ENCODE measurements at regions not wholly inside any gene's neighbourhood (a gene's known extent, or its start where the extent isn't known, plus 50 kb on each side); places are given as distances from the start of the nearest gene placed in this dataset.
A peak's percentile ranks its signal among the peaks of the same experiment; 100 is the strongest.

DNA sequence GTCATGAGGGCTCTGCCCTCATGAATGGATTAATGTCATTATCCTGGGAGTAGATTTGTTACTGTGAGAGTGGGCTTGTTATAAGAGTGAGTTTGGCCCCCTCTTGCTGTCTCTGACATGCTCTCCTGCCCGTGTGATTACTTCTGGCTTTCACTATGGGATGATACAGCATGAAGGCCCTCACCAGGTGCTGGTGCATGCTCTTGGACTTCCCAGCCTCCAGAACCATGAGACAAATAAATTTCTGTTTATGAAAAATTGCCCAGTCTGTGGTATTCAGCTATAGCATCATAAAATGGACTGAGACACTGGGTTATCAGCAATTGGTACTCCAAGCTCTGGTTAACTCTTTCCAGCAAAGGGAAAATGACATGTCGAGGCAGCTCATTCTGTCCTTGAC is 76.2 kb upstream of the MAP3K7 start:
- no peak overlapping the region for H2BK12ac ChIP-seq (ENCODE audit: insufficient read length, low read depth, low read length)
- H3K9ac ChIP-seq (ENCODE audit: extremely low read depth, insufficient read length, low read length), result no peak overlapping the region
- no peak overlapping the region for H4K8ac ChIP-seq (replicated peaks; ENCODE audit: insufficient read length, low read depth, low read length)
- no peak for TF ChIP-seq CTCF (conservative IDR thresholded peaks at IDR 0.05)
- no peak overlapping the region for H2AFZ ChIP-seq (ENCODE audit: low read length)
- H4K20me1 ChIP-seq (ENCODE audit: control insufficient read depth, insufficient read depth, insufficient read length), result no peaks in the 10 kb centered on the region
- no peak overlapping the region for H2BK120ac ChIP-seq (ENCODE audit: low read depth, low read length, poor library complexity, severe bottlenecking)
- H3K4me1 ChIP-seq (ENCODE audit: insufficient read depth, low read length), result no peaks in the 10 kb centered on the region; the same call in 1 of the 2 replicates
- H4K91ac ChIP-seq (ENCODE audit: insufficient read length, low read depth, low read length), result no peak overlapping the region
- no peak overlapping the region for H3K23ac ChIP-seq (ENCODE audit: insufficient read length, low read depth, low read length)
- no peaks in the 10 kb centered on the region for H3K79me2 ChIP-seq (ENCODE audit: insufficient read depth, low read length)
- H3K4me2 ChIP-seq (ENCODE audit: insufficient read depth, insufficient read length, low read length), result no peak overlapping the region
- no peak overlapping the region for H3T11ph ChIP-seq (ENCODE audit: low read length)
- H3K27me3 ChIP-seq (ENCODE audit: insufficient read depth, low read length), result no peaks in the 10 kb centered on the region
- peak overlapping the region in 1 of 3 experiments; percentile 86; a peak in 1 of 7 replicates for H3K27ac Mint-ChIP-seq
- H2BK15ac ChIP-seq (ENCODE audit: low read depth, low read length), result no peak overlapping the region
- H3K4me1 Mint-ChIP-seq, result peaks cover 0 to 8% of the 10 kb centered on the region in 2 experiments; a peak in 2 of 4 replicates
- H2BK5ac ChIP-seq (ENCODE audit: insufficient read length, low read length), result no peak overlapping the region
- H3K4me3 Mint-ChIP-seq, result no peak overlapping the region
- H3K79me1 ChIP-seq (ENCODE audit: insufficient read depth, low read depth, low read length, poor library complexity, severe bottlenecking), result no peaks in the 10 kb centered on the region
- H3K56ac ChIP-seq (ENCODE audit: insufficient read length, low read depth, low read length), result no peak overlapping the region
- peaks cover 6 to 12% (median 8%) of the 10 kb centered on the region in 3 experiments; a peak in 6 of 7 replicates for H3K36me3 Mint-ChIP-seq (ENCODE audit: insufficient read depth in 1 of 3, low read depth in 3 of 3)
- peaks cover 6 to 10% of the 10 kb centered on the region in 2 experiments for H3K9me3 Mint-ChIP-seq
- no peak overlapping the region for H3K4ac ChIP-seq (ENCODE audit: low read depth, low read length)
- no peaks in the 10 kb centered on the region for H3K23me2 ChIP-seq (ENCODE audit: insufficient read length, low read depth, low read length, poor library complexity, severe bottlenecking)
- H3K27me3 Mint-ChIP-seq (ENCODE audit: low read depth), result no peaks in the 10 kb centered on the region
- no peak overlapping the region for H2AK5ac ChIP-seq (ENCODE audit: insufficient read length, low read length)
- no peak overlapping the region for H2BK20ac ChIP-seq (ENCODE audit: low read depth, low read length, poor library complexity, severe bottlenecking)
- no peak overlapping the region for H3K14ac ChIP-seq (ENCODE audit: insufficient read depth, low read length)
- no peak for DNase-seq
- H4K5ac ChIP-seq (ENCODE audit: insufficient read length, low read depth, low read length), result no peak overlapping the region
- no peak overlapping the region for H3K27ac ChIP-seq (ENCODE audit: insufficient read length, low read depth, low read length)
- peaks cover 8% of the 10 kb centered on the region for H3K9me3 ChIP-seq (ENCODE audit: control insufficient read depth, low read depth, low read length)
- H3K18ac ChIP-seq (ENCODE audit: insufficient read length, low read depth, low read length), result no peak overlapping the region
- WGBS (ENCODE audit: extremely low coverage, insufficient read length, low lambda C conversion rate), result no CpG with 5 or more reads among the region's 2 CpGs

All from H9 (cell line).